HG03095 (cell line): ENCODE measurements at regions not wholly inside any gene's neighbourhood (a gene's known extent, or its start where the extent isn't known, plus 50 kb on each side); places are given as distances from the start of the nearest gene placed in this dataset.
A peak's percentile ranks its signal among the peaks of the same experiment; 100 is the strongest.
"Not testable (repeated sequence)": the region's sequence is repeated elsewhere in the genome, so short reads cannot be mapped to it uniquely, and the experiment has no call there.

ENCODE experiments used
- ATAC-seq: cut with Tn5 transposase; IDR thresholded peaks from one replicate; pipeline ENCODE4 v1.9.1; 2021; ENCODE audit warnings: moderate library complexity; ENCODE audit not compliant: unreplicated experiment

GRCh38 chr4:43607400-43607799, 714.9 kb downstream of the GRXCR1 start:
- no peak for ATAC-seq

GRCh38 chr4:43607827-43608461, 715.4 kb downstream of the GRXCR1 start:
- no peak for ATAC-seq

DNA sequence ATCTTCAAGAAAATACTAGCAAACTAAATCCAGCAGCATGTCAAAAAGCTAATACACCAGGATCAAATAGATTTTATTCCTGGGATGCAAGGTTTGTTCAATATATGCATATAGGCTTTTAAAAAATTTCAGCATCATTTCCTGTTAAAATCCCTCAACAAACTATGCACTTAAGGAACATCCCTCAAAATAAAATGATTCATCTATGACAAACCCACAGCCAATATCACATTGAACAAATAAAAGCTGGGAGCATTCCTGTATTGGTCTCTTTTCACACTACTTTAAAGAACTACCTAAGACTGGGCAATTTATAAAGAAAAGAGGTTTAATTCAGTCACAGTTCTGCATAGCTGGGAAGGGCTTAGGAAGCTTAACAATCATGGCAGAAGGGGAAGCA, 726.7 kb downstream of the GRXCR1 start:
- no peak for ATAC-seq

GRCh38 chr4:43637893-43638292, 745.4 kb downstream of the GRXCR1 start:
- not testable (repeated sequence) for ATAC-seq

DNA sequence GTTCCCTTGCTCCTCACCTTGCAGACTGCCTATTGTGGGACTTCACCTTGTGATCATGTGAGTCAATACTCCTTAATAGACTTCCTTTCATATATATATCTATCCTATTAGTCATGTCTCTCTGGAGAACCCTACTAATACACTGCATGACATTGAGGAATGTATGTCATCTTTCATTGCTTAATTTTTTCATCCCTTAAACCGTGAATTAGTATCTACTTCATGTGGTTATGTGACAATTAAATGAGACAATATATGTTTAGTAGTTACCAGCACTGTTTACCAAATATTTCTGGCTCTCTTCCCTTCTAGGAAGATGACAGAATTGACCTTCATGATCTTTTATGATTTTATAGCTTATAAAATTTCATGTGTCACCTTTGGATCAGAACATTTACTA, 759.5 kb downstream of the GRXCR1 start:
- no peak for ATAC-seq

- ATAC-seq = not testable (repeated sequence)
Observed at GRCh38 chr4:43659547-43659946, 767.0 kb downstream of the GRXCR1 start.

DNA sequence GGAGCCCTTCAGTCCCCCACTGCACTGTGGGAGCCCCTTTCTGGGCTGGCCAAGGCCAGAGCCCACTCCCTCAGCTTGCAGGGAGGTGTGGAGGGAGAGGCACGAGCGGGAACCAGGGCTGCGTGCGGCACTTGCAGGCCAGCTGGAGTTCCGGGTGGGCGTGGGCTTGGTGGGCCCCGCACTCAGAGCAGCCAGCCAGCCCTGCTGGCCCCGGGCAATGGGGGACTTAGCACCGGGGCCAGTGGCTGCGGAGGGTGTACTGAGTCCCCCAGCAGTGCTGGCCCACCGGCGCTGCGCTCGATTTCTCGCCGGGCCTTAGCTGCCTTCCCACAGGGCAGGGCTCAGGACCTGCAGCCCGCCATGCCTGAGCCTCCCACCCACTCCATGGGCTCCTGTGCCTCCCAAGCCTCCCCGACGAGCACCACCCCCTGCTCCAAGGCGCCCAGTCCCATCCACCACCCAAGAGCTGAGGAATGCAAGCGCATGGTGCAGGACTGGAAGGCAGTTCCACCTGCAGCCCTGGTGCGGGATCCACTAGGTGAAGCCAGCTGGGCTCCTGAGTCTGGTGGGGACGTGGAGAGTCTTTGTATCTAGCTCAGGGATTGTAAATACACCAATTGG, 776.2 kb downstream of the KCTD8 start:
- ATAC-seq = not testable (repeated sequence)

DNA sequence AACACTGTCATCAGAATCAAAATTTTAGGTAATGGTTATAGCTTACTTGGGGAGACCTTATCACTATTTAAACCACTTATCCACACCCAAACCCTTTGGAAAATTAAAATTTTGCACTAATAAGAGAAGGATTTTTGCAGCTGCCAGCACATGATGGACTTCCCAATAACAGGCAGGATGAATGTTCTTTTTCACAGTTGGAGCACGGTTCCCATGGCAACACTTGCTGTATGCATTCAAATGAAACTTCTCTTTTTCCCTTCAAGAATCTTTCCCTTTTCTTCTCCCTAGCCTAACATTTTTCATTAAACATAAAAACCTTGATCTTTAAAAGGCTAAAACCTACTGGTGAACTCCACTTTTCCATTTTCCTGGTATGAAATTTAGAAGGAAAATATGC, 768.2 kb downstream of the KCTD8 start:
- ATAC-seq = no peak

GRCh38 chr4:43682551-43682950, 766.1 kb downstream of the KCTD8 start:
- no peak for ATAC-seq

- ATAC-seq = no peak
Observed at GRCh38 chr4:43690116-43690515, 758.5 kb downstream of the KCTD8 start.

- no peak for ATAC-seq
Observed at GRCh38 chr4:43693876-43694275, 754.7 kb downstream of the KCTD8 start.

GRCh38 chr4:43709443-43709842, 739.2 kb downstream of the KCTD8 start:
- no peak for ATAC-seq

- no peak for ATAC-seq
Observed at GRCh38 chr4:43716721-43717395, 731.8 kb downstream of the KCTD8 start.

- no peak for ATAC-seq
Observed at GRCh38 chr4:43718369-43718768, 730.2 kb downstream of the KCTD8 start.

GRCh38 chr4:43732829-43733426, 715.7 kb downstream of the KCTD8 start:
- no peak for ATAC-seq

GRCh38 chr4:43742083-43742482, 706.5 kb downstream of the KCTD8 start:
- ATAC-seq = no peak

DNA sequence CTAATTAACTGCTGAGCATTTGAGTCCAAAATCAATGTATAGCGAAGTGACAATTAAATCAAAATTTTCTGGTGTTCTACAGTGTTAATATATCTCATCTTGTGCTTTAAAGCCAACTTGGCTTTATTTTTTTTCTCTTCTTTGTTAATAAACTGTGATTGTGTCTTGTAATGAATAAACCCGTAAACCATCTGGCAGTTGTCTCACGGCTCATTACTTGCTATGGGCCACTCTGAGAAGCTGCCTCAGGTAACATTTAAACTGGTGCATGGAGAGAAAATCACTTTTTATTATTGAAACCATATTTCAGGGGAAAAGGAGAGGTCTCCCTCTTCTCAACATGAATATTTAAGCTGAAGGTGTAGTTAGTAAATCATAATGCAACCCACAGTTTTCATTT, 694.0 kb downstream of the KCTD8 start:
- no peak for ATAC-seq

DNA sequence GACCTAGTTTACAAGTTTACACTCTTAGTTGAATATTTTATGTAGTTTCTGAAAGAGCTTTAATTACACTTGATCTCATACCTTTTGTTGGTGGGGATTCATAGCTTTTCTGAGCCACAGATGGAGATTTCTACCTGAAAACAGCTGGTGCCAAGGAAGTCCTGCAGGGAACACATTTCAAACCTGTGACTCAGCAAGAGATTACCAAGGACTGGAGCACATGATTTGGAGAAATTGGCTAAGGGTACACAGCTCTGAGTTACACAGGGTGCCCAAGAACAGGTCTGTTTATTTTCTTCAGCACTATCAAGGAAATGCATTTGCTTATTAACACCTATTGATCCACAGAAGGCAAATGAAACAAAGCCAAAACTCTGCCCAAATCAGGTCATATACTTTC, 691.5 kb downstream of the KCTD8 start:
- ATAC-seq = no peak

DNA sequence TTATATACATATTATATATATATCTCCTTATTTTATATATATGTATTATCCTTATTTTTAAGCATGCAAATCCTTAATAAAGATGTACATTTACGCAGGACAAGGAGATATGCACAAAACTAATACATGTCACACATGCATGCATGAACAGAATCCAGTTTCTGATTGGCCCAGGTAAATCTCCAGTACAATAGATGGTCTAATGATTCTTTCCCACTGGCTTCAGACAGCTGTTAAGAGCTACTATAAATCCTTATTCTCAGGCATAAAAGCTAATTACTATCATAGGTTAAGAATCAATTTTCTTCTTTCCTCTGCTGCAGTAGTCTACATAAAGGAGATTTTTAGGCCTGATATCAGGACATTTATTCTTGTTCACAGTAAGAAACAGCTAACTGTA, 689.8 kb downstream of the KCTD8 start:
- ATAC-seq = no peak

GRCh38 chr4:43763029-43763610, 685.5 kb downstream of the KCTD8 start:
- peak; percentile 53 for ATAC-seq

DNA sequence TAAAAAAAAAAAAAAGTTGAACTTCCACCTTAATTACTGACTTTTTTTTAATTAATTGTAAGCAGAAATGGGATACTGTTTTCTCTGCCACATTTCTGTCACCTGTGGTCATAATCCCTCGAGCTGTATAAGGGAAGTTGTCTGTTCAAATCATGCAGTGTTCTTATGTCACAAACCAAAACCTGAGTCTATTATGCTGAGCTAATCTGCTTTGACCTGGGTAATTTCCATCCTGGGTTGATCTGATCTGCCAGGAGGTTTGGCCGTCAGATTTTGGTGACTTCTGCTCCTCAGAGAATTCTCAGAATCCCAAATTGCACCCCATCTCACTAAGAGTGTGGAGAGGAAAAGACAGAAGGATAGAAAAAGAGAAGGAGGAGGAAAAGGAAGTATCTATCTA, 683.1 kb downstream of the KCTD8 start:
- no peak for ATAC-seq

DNA sequence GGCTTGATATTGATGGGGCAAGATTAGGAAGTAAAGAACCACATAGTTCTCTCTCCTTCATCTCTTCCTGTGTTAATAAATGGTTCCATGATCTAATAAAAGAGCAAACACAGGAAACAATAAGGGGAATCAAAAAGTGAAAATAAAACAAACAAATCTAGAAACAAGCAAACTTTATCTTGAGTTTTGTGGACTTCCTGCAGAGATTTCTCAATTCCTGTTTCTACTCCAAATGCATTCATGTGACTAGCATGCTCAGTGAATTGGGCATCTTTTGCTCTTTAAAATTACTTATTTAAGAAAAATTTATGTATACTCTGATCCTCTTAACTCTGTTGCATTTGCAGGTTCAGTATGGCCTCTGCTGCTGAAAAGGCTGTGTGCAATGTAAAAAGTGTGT, 682.0 kb downstream of the KCTD8 start:
- no peak for ATAC-seq
